Colonic mucosa (tissue), 4 donors: ENCODE measurements at regions not wholly inside any gene's neighbourhood (a gene's known extent, or its start where the extent isn't known, plus 50 kb on each side); places are given as distances from the start of the nearest gene placed in this dataset.

ENCODE experiments used
- DNase-seq: peaks from one replicate; pipeline ENCODE4 v3.0.0-alpha.2; 2020
- H3K27ac ChIP-seq: fragments of 200-600 bp; one replicate; pipeline ENCODE4 v1.8.0; 2021
- H3K27me3 ChIP-seq: fragments of 200-600 bp; one replicate; pipeline ENCODE4 v1.8.0; 2021
- H3K36me3 ChIP-seq: fragments of 200-600 bp; one replicate; pipeline ENCODE4 v1.8.0; 2021
- H3K4me1 ChIP-seq: fragments of 200-600 bp; one replicate; pipeline ENCODE4 v1.8.0; 2021; ENCODE audit warnings: mild to moderate bottlenecking
- H3K4me3 ChIP-seq: fragments of 200-600 bp; one replicate; pipeline ENCODE4 v1.8.0; 2021
- H3K9ac ChIP-seq, 2 donors: one replicate each; pipeline ENCODE4 v1.7.0; 2013; ENCODE audit warnings: control low read depth in 2 of 2, low read depth in 2 of 2, low read length in 2 of 2
- H3K9me3 ChIP-seq: fragments of 200-600 bp; one replicate; pipeline ENCODE4 v1.8.0; 2021
- CTCF ChIP-seq: fragments of 200-600 bp; IDR thresholded peaks from one replicate; pipeline ENCODE4 v1.8.0; 2022; ENCODE audit warnings: antibody characterized with exemption, mild to moderate bottlenecking
- intact Hi-C: fragments of 100-400 bp; cut with DNase I; formaldehyde crosslinking; loops from one replicate; pipeline ENCODE4 v1.14.1; 2022
- donor health status: healthy.
- donor health status: DM: no; HTN: no; CAD: no.
- donor health status: DM: no; HTN: no; CAD: no.

GRCh38 chr14:101616202-101616601 is 54.9 kb downstream of the DIO3 start:
- Histone ChIP-seq H3K9me3 (no peaks in the 10 kb centered on the region), H3K36me3 (no peaks in the 10 kb centered on the region), H3K27ac (no peak overlapping the region), H3K27me3 (no peaks in the 10 kb centered on the region), H3K4me3 (no peak overlapping the region), H3K4me1 (no peaks in the 10 kb centered on the region), H3K9ac (no peak overlapping the region)
- no peak for TF ChIP-seq CTCF
- DNase-seq = no peak
- intact Hi-C loops = no loop called here

GRCh38 chr14:101619484-101619883 is 58.2 kb downstream of the DIO3 start:
- no peak overlapping the region for H3K27ac ChIP-seq
- no peak overlapping the region for H3K4me3 ChIP-seq
- H3K27me3 ChIP-seq = no peaks in the 10 kb centered on the region
- TF ChIP-seq CTCF = no peak
- H3K9ac ChIP-seq = no peak overlapping the region
- H3K36me3 ChIP-seq = no peaks in the 10 kb centered on the region
- DNase-seq = no peak
- H3K9me3 ChIP-seq = no peaks in the 10 kb centered on the region
- intact Hi-C loops = no loop called here
- no peaks in the 10 kb centered on the region for H3K4me1 ChIP-seq

DNA sequence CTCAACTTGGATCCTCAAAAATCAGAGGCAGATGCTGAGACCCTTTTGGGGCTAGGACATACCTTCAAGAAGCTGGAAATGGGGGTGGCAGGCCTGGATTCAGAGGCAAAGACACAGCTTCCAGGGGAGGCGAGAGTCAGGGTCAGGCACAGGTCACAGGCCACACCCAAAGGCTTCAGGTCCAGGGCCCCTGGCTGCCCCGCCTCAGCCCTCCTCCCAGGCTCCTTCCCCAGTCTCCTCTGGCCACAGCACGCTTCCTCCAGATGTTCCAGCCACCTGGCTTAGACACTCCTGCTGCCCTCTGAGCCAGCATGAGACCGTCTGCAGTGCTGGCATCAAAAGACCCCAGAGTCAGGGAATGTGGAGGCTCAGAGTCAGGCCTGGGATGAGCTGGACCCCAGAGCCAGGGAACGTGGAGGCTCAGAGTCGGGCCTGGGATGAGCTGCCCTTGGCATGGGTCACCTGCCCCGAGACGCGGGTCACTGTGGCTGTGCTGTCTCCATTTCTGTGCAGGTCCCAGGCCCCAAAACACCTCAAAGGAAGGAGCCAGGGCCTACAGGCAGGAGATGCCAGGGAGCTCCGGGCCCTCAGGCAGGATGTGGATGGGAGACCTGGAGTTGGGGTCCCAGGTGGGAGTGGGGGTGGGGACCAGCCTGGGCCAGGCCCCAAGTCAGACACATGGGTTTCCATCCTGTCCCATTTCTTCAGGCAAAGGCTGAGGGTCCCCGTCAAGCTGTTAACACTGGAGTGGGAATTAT is 58.9 kb downstream of the DIO3 start:
- no peaks in the 10 kb centered on the region for H3K27me3 ChIP-seq
- no peak overlapping the region for H3K9ac ChIP-seq
- no peak for DNase-seq
- no peak overlapping the region for H3K27ac ChIP-seq
- intact Hi-C loops = no loop called here
- no peaks in the 10 kb centered on the region for H3K36me3 ChIP-seq
- TF ChIP-seq CTCF = no peak
- no peaks in the 10 kb centered on the region for H3K4me1 ChIP-seq
- H3K9me3 ChIP-seq = no peaks in the 10 kb centered on the region
- no peak overlapping the region for H3K4me3 ChIP-seq

DNA sequence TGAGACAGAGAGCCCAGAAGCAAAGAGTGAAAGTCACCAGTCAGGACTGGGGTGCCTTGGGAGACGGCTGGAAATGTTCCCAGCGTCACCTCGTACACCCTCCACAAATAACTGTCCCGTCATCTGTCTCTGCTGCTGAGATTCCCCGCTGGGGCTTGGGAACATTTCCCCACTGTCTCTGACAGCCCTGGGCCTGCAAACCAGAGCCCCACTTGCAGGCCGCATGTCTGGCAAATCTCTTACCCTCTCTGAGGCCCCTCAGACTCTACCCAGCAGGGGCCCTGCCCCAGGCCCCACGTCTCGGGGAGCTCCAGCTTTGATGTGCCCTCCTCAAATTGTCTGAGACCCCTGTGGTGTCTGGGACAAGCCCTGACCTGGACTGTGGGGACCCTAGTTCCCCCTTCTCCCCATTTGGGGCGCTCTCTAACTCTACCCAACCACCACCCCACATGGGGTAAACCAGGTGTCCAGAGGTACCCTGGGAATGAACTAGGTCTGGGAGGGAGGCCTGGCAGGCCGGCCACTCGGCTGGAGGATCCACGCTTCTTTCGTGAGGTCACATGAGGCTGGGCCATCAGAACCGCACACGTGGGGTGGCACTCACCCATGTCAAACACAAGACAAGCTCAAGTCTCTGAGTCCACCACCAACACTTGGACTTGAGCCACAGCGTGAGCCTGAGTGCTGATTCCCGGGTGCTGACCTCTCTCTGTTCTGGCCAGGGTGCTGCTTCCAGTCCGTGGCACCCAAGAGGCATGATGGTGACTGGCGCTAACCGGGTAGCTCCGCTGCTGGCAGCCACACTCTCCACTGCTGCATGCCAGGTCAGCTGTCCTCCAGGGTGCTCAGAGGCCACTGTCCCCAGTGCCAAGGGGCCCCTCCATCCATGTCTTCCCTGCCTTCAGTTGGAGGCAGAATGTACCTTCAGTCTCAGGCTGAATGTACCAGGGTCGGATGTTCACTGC is 59.8 kb downstream of the DIO3 start:
- no peak for TF ChIP-seq CTCF
- no peaks in the 10 kb centered on the region for H3K27me3 ChIP-seq
- no peak overlapping the region for H3K9ac ChIP-seq
- H3K27ac ChIP-seq = no peak overlapping the region
- intact Hi-C loops = no loop called here
- H3K4me3 ChIP-seq = no peak overlapping the region
- no peaks in the 10 kb centered on the region for H3K9me3 ChIP-seq
- H3K36me3 ChIP-seq = no peaks in the 10 kb centered on the region
- no peaks in the 10 kb centered on the region for H3K4me1 ChIP-seq
- no peak for DNase-seq

DNA sequence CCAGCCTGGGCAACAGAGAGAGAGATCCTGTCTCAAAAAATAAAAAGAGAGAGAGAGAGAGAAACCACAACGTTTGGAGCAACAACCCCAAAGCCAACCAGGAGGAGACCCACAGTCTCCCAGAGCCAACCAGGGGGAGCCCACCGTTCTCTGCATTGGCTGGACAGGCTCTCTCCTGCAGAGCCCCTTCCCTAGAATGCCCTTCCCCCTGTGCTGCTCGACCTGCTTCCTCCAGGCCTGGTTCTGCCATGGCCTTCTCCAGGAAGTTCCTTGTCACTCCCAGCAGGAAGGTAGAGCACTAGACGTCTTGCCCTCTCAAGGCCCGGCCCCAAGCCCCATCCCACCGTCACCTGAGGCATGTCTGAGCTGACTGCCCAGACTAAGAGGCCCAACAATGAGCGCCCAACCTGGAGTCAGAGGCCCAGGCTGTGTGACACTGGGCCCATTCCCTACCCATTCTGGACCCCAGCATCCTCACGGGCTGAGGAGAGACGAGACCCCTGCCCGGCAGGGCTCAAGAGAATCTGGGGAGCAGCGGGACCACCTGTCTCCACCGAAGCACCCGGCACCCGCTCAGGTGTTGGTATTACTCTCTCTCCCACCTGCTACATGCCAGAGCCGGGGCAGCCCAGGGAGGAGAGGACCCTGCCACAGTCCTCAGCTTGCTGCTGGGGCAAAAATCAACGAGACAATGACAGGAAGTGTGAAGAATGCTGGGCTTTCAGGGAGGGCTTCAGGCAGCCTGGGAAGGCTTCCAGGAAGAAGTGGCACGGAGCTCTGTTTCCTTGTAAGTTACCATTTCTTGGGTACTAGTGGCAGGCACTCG is 61.2 kb downstream of the DIO3 start:
- no peak for TF ChIP-seq CTCF
- no peaks in the 10 kb centered on the region for H3K9me3 ChIP-seq
- no peak for DNase-seq
- intact Hi-C loops = no loop called here
- H3K4me1 ChIP-seq = no peaks in the 10 kb centered on the region
- no peaks in the 10 kb centered on the region for H3K27me3 ChIP-seq
- no peaks in the 10 kb centered on the region for H3K36me3 ChIP-seq
- H3K9ac ChIP-seq = no peak overlapping the region
- no peak overlapping the region for H3K4me3 ChIP-seq
- no peak overlapping the region for H3K27ac ChIP-seq
